ENCODE measurements at regions not wholly inside any gene's neighbourhood (a gene's known extent, or its start where the extent isn't known, plus 50 kb on each side); places are given as distances from the start of the nearest gene placed in this dataset.
"Not testable (repeated sequence)": the region's sequence is repeated elsewhere in the genome, so short reads cannot be mapped to it uniquely, and the experiment has no call there.

DNA sequence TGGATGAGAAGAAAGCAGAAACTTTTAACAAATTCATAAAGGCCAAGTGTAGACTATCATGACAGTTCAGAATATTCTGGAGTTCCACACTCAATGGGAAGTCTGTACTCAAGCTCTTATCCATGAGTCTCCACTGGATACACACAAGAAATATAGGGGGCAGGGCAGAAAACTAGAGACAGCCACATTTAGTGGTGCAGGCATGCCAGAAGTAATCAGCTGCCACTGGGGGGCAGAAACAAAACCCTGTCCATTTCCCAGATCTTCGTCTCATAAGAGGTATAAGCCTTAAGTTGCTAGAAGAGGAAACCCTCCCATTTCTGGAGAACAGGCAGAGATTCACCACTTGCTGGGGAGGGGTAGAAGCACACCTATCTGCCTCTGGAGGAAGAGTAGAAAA, 166.8 kb upstream of the GALNT2 start:
- no peak overlapping the region for H3K4me3 ChIP-seq (replicated peaks; ENCODE audit: low read depth, low read length)
- no peak for TF ChIP-seq CTCF (IDR thresholded peaks at IDR 0.05; ENCODE audit: low read length, missing control alignments)
- no peak for DNase-seq (ENCODE audit: low read depth)

DNA sequence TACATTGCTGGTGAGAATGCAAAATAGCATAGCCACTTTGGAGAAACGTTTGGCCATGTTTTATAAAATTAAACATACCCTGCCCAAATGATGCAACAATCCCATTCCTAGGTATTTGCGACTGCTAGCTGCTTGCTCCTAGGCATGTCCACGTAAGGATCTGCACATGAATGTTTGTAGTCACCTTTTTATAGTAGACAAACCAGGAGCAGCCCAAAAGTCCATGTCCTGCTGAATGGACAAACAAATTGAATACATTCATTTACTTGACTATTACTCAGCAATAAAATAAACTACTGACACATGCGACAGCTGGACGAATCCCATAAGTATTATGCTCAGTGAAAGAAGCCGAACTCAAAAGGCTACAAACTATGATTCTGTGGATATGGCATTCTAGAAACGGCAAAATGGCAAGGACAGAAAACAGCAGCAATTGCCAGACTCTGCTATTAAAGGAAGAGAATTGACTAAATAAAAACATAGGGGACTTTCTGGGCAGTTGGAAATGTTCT, 161.9 kb upstream of the GALNT2 start:
- DNase-seq (ENCODE audit: low read depth), result no peak
- TF ChIP-seq CTCF (IDR thresholded peaks at IDR 0.05; ENCODE audit: low read length, missing control alignments), result no peak
- H3K4me3 ChIP-seq (replicated peaks; ENCODE audit: low read depth, low read length), result no peak overlapping the region

DNA sequence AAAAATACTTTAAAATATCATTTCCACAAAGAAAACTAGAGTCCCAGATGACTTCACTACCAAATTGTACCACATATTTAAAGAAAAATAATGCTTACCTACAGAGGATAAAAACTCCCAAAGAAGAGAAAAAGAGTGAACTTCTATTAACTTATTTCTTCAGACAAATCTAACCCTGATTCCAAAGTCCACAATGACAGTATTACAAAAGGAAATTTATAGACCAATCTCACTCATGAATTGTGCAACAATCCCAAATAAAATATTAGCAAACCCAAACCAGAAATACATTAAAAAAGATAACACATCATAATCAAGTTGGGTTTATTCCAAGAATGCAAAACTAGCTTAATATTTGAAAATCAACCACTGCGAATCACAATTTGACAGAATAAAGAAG, 161.4 kb upstream of the GALNT2 start:
- H3K4me3 ChIP-seq (replicated peaks; ENCODE audit: low read depth, low read length), result no peak overlapping the region
- DNase-seq (ENCODE audit: low read depth), result no peak
- no peak for TF ChIP-seq CTCF (IDR thresholded peaks at IDR 0.05; ENCODE audit: low read length, missing control alignments)

GRCh38 chr1:229907884-229908638, 159.0 kb upstream of the GALNT2 start:
- TF ChIP-seq CTCF (IDR thresholded peaks at IDR 0.05; ENCODE audit: low read length, missing control alignments), result no peak
- no peak overlapping the region for H3K4me3 ChIP-seq (replicated peaks; ENCODE audit: low read depth, low read length)
- no peak for DNase-seq (ENCODE audit: low read depth)

- DNase-seq (ENCODE audit: low read depth), result no peak
- H3K4me3 ChIP-seq (replicated peaks; ENCODE audit: low read depth, low read length), result no peak overlapping the region
- TF ChIP-seq CTCF (IDR thresholded peaks at IDR 0.05; ENCODE audit: low read length, missing control alignments), result no peak
Measured at GRCh38 chr1:229908689-229909088, 158.3 kb upstream of the GALNT2 start.

DNA sequence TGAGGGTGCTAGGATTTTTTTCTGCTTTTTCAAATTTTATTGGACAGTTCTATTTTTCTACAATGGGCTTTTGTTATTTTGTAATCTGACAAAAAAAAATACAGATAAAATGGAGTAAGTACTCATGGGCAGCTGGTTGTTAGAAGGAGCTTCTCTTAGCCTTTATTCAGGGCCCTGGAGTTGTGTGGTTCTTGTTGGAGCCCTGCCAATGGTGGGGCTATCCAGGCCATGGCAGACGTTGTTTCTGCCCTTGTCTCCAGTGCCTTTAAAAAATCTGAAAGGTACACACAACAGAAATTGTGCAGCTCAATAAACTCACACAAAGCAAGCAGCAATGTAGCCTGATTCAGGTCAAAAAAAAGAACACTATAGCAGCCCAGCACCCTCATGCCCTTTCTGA, 153.5 kb upstream of the GALNT2 start:
- H3K4me3 ChIP-seq (replicated peaks; ENCODE audit: low read depth, low read length), result no peak overlapping the region
- no peak for TF ChIP-seq CTCF (IDR thresholded peaks at IDR 0.05; ENCODE audit: low read length, missing control alignments)
- no peak for DNase-seq (ENCODE audit: low read depth)

DNA sequence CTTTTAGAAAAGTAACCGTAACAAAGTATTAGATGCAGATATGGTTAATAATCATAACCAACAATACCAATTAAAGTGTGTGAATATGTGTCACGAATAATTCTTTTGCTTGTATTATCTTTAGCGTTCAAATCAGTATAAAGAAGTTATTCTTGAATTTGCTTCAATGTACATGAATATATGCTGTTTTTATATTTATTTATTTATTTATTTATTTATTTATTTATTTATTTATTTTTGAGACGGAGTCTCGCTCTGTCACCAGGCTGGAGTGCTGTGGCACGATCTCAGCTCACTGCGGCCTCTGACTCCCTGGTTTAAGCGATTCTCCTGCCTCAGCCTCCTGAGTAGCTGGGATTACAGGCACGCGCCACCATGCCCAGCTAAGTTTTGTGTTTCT, 147.6 kb upstream of the GALNT2 start:
- not testable (repeated sequence) for DNase-seq (ENCODE audit: low read depth); H3K4me3 ChIP-seq (replicated peaks; ENCODE audit: low read depth, low read length)
